ENCODE measurements at regions not wholly inside any gene's neighbourhood (a gene's known extent, or its start where the extent isn't known, plus 50 kb on each side); places are given as distances from the start of the nearest gene placed in this dataset.

- H3K9me3 ChIP-seq: no peaks in the 10 kb centered on the region
- WGBS, 2 donors: 90 to 97% methylated on average over 5 of the region's 5 CpGs
- H3K27ac ChIP-seq: no peak overlapping the region
- DNase-seq: no peak
- H3K36me3 ChIP-seq: no peaks in the 10 kb centered on the region
- H3K4me3 ChIP-seq: no peak overlapping the region
- no peak for TF ChIP-seq POLR2A (IDR thresholded peaks at IDR 0.05)
- TF ChIP-seq, protein P1, sequence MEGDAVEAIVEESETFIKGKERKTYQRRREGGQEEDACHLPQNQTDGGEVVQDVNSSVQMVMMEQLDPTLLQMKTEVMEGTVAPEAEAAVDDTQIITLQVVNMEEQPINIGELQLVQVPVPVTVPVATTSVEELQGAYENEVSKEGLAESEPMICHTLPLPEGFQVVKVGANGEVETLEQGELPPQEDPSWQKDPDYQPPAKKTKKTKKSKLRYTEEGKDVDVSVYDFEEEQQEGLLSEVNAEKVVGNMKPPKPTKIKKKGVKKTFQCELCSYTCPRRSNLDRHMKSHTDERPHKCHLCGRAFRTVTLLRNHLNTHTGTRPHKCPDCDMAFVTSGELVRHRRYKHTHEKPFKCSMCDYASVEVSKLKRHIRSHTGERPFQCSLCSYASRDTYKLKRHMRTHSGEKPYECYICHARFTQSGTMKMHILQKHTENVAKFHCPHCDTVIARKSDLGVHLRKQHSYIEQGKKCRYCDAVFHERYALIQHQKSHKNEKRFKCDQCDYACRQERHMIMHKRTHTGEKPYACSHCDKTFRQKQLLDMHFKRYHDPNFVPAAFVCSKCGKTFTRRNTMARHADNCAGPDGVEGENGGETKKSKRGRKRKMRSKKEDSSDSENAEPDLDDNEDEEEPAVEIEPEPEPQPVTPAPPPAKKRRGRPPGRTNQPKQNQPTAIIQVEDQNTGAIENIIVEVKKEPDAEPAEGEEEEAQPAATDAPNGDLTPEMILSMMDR (IDR thresholded peaks at IDR 0.05): no peak
- intact Hi-C loops (cut with DNase I): no loop called here
- H3K27me3 ChIP-seq: no peaks in the 10 kb centered on the region
- peaks cover 0 to 33% (median 6%) of the 10 kb centered on the region in 3 donors for H3K4me1 ChIP-seq
These were observed 335.9 kb upstream of the KCNMB2 start for GRCh38 chr3:178200316-178200715.

GRCh38 chr3:178201714-178202113 lies 334.5 kb upstream of the KCNMB2 start:
- peaks cover 0 to 24% (median 11%) of the 10 kb centered on the region in 3 donors for H3K4me1 ChIP-seq
- 89 to 91% methylated on average over 1 of the region's 1 CpG for WGBS, 2 donors
- intact Hi-C loops (cut with DNase I): no loop called here
- no peaks in the 10 kb centered on the region for H3K27me3 ChIP-seq
- no peak overlapping the region for H3K27ac ChIP-seq
- no peak for DNase-seq
- TF ChIP-seq, protein P1 (IDR thresholded peaks at IDR 0.05): no peak
- no peak for TF ChIP-seq POLR2A (IDR thresholded peaks at IDR 0.05)
- no peak overlapping the region for H3K4me3 ChIP-seq
- H3K9me3 ChIP-seq: no peaks in the 10 kb centered on the region
- no peaks in the 10 kb centered on the region for H3K36me3 ChIP-seq

DNA sequence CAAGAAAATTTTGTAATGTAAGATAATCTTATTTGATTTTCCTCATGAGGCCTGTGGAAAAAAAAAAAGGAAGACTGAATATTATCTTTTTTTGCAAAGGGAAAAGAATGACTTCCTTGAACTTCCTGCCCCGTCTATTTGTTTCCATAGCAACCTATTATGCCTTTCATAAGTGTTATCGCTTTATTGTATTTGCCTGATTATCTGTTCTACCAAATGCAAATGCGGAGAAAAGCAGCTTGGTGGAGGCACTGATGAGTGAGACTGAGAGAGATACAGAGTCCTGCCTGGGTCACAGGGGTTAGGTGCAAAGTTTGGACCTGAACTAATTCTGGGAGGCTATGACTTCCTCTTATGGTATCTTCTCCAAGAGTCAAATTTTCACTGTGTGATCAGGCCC lies 334.0 kb upstream of the KCNMB2 start:
- Histone ChIP-seq H3K36me3 (no peaks in the 10 kb centered on the region), H3K27ac (no peak overlapping the region), H3K9me3 (no peaks in the 10 kb centered on the region), H3K4me3 (no peak overlapping the region), H3K27me3 (no peaks in the 10 kb centered on the region), H3K4me1 (peaks cover 0 to 24% (median 14%) of the 10 kb centered on the region in 3 donors)
- 34 to 40% methylated on average over 3 of the region's 3 CpGs for WGBS, 2 donors
- DNase-seq: no peak
- intact Hi-C loops (cut with DNase I): no loop called here
- no peak for TF ChIP-seq POLR2A (IDR thresholded peaks at IDR 0.05)
- TF ChIP-seq, protein P1 (IDR thresholded peaks at IDR 0.05): no peak

- Histone ChIP-seq H3K27ac (peak overlapping the region in 1 of 4 donors; percentile 14), H3K9me3 (no peaks in the 10 kb centered on the region), H3K36me3 (no peaks in the 10 kb centered on the region), H3K4me3 (no peak overlapping the region), H3K27me3 (no peaks in the 10 kb centered on the region), H3K4me1 (peaks cover 0 to 34% (median 14%) of the 10 kb centered on the region in 3 donors)
- WGBS, 2 donors: 14 to 28% methylated on average over 2 of the region's 2 CpGs
- no peak for TF ChIP-seq POLR2A (IDR thresholded peaks at IDR 0.05)
- intact Hi-C loops (cut with DNase I): no loop called here
- no peak for DNase-seq
These were observed 333.1 kb upstream of the KCNMB2 start for GRCh38 chr3:178203165-178203564.

DNA sequence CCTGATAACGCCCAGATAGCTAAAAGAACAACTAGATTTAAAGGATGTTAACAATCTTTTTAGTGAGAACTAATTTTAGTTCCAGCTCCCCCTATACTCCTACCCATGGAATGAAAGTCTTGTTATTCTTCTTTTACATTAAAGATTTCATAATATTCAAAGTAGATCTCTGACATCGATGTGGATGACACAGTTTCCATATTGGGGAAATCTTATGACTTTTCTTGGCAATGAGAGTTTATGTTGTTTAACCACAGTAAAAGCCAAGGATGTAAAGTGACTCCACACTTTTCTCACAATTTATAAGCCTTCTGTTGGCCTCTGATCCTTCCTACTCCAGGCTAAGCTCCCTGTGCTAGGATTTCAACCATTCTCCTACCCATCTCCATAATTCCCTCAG lies 332.6 kb upstream of the KCNMB2 start:
- no peaks in the 10 kb centered on the region for H3K9me3 ChIP-seq
- 39 to 49% methylated on average over 2 of the region's 2 CpGs for WGBS, 2 donors
- H3K4me1 ChIP-seq: peaks cover 0 to 36% (median 14%) of the 10 kb centered on the region in 3 donors
- H3K27me3 ChIP-seq: no peaks in the 10 kb centered on the region
- no peaks in the 10 kb centered on the region for H3K36me3 ChIP-seq
- TF ChIP-seq, protein P1 (IDR thresholded peaks at IDR 0.05): no peak
- no peak for TF ChIP-seq POLR2A (IDR thresholded peaks at IDR 0.05)
- no peak overlapping the region for H3K4me3 ChIP-seq
- no peak for DNase-seq
- peak overlapping the region in 1 of 4 donors; percentile 14 for H3K27ac ChIP-seq
- intact Hi-C loops (cut with DNase I): no loop called here

GRCh38 chr3:178205740-178206139 lies 330.5 kb upstream of the KCNMB2 start:
- no peak for DNase-seq
- Histone ChIP-seq H3K9me3 (no peaks in the 10 kb centered on the region), H3K36me3 (no peaks in the 10 kb centered on the region), H3K27ac (peak overlapping the region in 1 of 4 donors; percentile 4), H3K4me1 (peaks cover 0 to 36% (median 14%) of the 10 kb centered on the region in 3 donors), H3K27me3 (no peaks in the 10 kb centered on the region), H3K4me3 (no peak overlapping the region)
- TF ChIP-seq, protein P1 (IDR thresholded peaks at IDR 0.05): no peak
- no peak for TF ChIP-seq POLR2A (IDR thresholded peaks at IDR 0.05)
- intact Hi-C loops (cut with DNase I): no loop called here
- WGBS, 2 donors: 62 to 78% methylated on average over 1 of the region's 1 CpG
